ENCODE measurements at regions not wholly inside any gene's neighbourhood (a gene's known extent, or its start where the extent isn't known, plus 50 kb on each side); places are given as distances from the start of the nearest gene placed in this dataset.
"Not testable (repeated sequence)": the region's sequence is repeated elsewhere in the genome, so short reads cannot be mapped to it uniquely, and the experiment has no call there.

- not testable (repeated sequence) for TF ChIP-seq POLR2AphosphoS5 (IDR thresholded peaks at IDR 0.05; ENCODE audit: low read depth, low read length); EZH2 (IDR thresholded peaks at IDR 0.05); REST (IDR thresholded peaks at IDR 0.05; ENCODE audit: low read depth)
Measured at GRCh38 chr12:33033999-33034398, 137.4 kb upstream of the PKP2 start.
